Sigmoid colon (tissue), 4 donors: ENCODE measurements at regions not wholly inside any gene's neighbourhood (a gene's known extent, or its start where the extent isn't known, plus 50 kb on each side); places are given as distances from the start of the nearest gene placed in this dataset.

Experiments used
- EP300 ChIP-seq, 4 donors: sonication (generic); formaldehyde crosslinking; IDR thresholded peaks; one replicate each; pipeline ENCODE4 v1.6.1; 2017; ENCODE audit warnings: antibody characterized with exemption in 4 of 4
- POLR2AphosphoS5 ChIP-seq, 4 donors: sonication (generic); formaldehyde crosslinking; IDR thresholded peaks; one replicate each; pipeline ENCODE4 v1.6.1; 2017; ENCODE audit warnings: antibody characterized with exemption in 4 of 4
- TF ChIP-seq, protein P1 (sequence below), 4 experiments: fragments of 450-650 bp in 3 of 4; fragments of 200-600 bp in 1 of 4; IDR thresholded peaks; one replicate each; pipeline ENCODE4 v1.5.1; 2016 to 2019; ENCODE audit warnings: antibody characterized with exemption in 4 of 4, mild to moderate bottlenecking in 3 of 4, moderate library complexity in 2 of 4

DNA sequence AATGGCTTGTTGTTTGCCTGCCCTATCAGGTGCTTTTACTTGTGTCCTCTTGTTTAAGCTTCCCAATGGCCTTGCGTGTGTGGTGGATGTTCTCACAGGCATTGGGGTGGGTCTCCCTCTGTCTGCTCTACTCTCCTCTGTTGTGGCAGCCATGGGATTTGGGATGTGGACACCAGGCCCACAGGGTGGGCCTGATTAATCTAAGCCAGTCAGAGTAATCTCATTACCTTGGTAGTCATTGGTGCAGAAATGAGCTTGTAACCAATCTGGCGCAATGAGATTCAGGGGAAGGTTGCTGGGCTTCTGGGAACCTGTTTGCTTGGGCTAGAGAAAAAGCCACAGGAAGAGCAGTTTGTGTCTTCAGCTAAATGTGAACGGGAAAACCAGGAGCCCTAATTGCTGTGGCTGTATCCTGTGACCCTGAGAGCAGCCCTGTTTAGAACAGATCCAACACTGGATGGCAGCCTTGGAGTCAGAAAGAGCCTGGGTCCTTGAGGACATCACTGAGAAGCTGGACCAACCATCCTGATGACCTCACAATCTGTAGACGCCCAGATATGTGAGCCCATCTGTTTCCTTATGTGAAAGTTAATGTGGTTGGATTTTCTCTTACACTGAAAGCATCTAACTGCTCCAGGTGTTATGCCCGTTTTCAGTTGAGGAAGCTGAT lies 157.3 kb upstream of the UBE2E1 start:
- TF ChIP-seq, protein P1, sequence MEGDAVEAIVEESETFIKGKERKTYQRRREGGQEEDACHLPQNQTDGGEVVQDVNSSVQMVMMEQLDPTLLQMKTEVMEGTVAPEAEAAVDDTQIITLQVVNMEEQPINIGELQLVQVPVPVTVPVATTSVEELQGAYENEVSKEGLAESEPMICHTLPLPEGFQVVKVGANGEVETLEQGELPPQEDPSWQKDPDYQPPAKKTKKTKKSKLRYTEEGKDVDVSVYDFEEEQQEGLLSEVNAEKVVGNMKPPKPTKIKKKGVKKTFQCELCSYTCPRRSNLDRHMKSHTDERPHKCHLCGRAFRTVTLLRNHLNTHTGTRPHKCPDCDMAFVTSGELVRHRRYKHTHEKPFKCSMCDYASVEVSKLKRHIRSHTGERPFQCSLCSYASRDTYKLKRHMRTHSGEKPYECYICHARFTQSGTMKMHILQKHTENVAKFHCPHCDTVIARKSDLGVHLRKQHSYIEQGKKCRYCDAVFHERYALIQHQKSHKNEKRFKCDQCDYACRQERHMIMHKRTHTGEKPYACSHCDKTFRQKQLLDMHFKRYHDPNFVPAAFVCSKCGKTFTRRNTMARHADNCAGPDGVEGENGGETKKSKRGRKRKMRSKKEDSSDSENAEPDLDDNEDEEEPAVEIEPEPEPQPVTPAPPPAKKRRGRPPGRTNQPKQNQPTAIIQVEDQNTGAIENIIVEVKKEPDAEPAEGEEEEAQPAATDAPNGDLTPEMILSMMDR (IDR thresholded peaks at IDR 0.05): no peak
- TF ChIP-seq POLR2AphosphoS5 (IDR thresholded peaks at IDR 0.05) (no peak), EP300 (IDR thresholded peaks at IDR 0.05) (no peak)
